SK-N-MC (cell line): ENCODE measurements at regions not wholly inside any gene's neighbourhood (a gene's known extent, or its start where the extent isn't known, plus 50 kb on each side); places are given as distances from the start of the nearest gene placed in this dataset.

Experiments
- FOXP2 ChIP-seq: optimal IDR thresholded peaks from 2 replicates; pipeline ENCODE3; 2011; ENCODE audit warnings: mild to moderate bottlenecking, moderate library complexity; ENCODE audit not compliant: insufficient read depth; ENCODE audit errors: extremely low read length, control extremely low read depth
- POLR2AphosphoS5 ChIP-seq: IDR thresholded peaks from 2 replicates; pipeline ENCODE4 v1.6.1; 2012; ENCODE audit warnings: mild to moderate bottlenecking, low read depth, low read length, borderline replicate concordance

DNA sequence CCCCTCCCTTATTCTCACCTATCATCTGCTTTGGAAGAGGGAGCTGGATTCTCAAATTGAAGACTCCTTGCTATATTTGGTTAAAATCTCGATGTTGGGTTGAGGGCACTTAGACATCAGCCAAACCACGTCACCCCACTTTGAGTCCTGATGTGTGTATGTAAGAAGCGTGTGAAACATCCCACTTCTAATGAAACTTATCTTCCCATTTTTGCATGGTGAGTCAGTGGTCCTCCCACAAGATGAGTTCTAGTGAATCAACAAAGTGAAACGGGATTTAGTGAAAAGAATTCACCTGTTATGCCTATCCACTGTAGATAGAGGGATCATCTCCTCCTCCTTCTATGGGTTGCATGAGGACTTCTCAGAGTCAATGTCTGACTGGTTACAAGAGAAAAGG lies 51.4 kb upstream of the SPRED2 start:
- TF ChIP-seq FOXP2, result no peak
- TF ChIP-seq POLR2AphosphoS5, result no peak
